K562 (cell line): ENCODE measurements at regions not wholly inside any gene's neighbourhood (a gene's known extent, or its start where the extent isn't known, plus 50 kb on each side); places are given as distances from the start of the nearest gene placed in this dataset.

Source experiments
- ATF4 ChIP-seq: fragments of 450-650 bp; formaldehyde crosslinking; IDR thresholded peaks from 2 replicates; pipeline ENCODE4 v1.4.0; 2022; ENCODE audit warnings: mild to moderate bottlenecking, moderate library complexity
- CC2D1A ChIP-seq: fragments of 450-650 bp; IDR thresholded peaks from 2 replicates; pipeline ENCODE4 v1.6.1; 2017; ENCODE audit warnings: mild to moderate bottlenecking
- CHAMP1 ChIP-seq: fragments of 450-650 bp; IDR thresholded peaks from 2 replicates; pipeline ENCODE4 v1.6.1; 2016; ENCODE audit warnings: mild to moderate bottlenecking
- CREB3L1 ChIP-seq: fragments of 450-650 bp; IDR thresholded peaks from 2 replicates; pipeline ENCODE4 v1.6.1; 2014; ENCODE audit warnings: low read depth, mild to moderate bottlenecking, moderate library complexity, borderline replicate concordance
- CREB5 ChIP-seq: fragments of 250-450 bp; sonication (Bioruptor Pico); IDR thresholded peaks from 2 replicates; pipeline ENCODE4 v1.5.0; 2020; ENCODE audit warnings: mild to moderate bottlenecking
- E2F4 ChIP-seq: sonication (generic); formaldehyde crosslinking; IDR thresholded peaks from 2 replicates; pipeline ENCODE4 v1.8.0; 2022; ENCODE audit warnings: mild to moderate bottlenecking, low read depth, missing genetic modification reagents
- GTF2E2 ChIP-seq: fragments of 200-800 bp; sonication (Bioruptor generic); IDR thresholded peaks from 2 replicates; pipeline ENCODE4 v1.6.1; 2016; ENCODE audit warnings: missing genetic modification characterization, missing compliant biosample characterization
- HNRNPL ChIP-seq: fragments of 200-400 bp; formaldehyde crosslinking; IDR thresholded peaks from 2 replicates; pipeline ENCODE4 v1.6.1; 2017; ENCODE audit warnings: low read depth, mild to moderate bottlenecking, low read length
- KDM1A ChIP-seq, 2 experiments: fragments of 450-650 bp; IDR thresholded peaks; 2 replicates each; pipeline ENCODE4 v1.6.1; 2016; ENCODE audit warnings: mild to moderate bottlenecking in 2 of 2
- PHF8 ChIP-seq: fragments of 200-600 bp; sonication (generic); IDR thresholded peaks from 2 replicates; pipeline ENCODE4 v1.6.1; 2012; ENCODE audit warnings: mixed run types, mild to moderate bottlenecking, inconsistent platforms, low read length, moderate library complexity, borderline replicate concordance
- TGIF2 ChIP-seq: sonication (generic); formaldehyde crosslinking; IDR thresholded peaks from 2 replicates; pipeline ENCODE4 v1.8.1; 2022; ENCODE audit warnings: mild to moderate bottlenecking, missing genetic modification reagents, moderate library complexity
- ZNF609 ChIP-seq: sonication (generic); formaldehyde crosslinking; IDR thresholded peaks from 2 replicates; pipeline ENCODE4 v1.8.1; 2023; ENCODE audit warnings: missing genetic modification reagents, mild to moderate bottlenecking, borderline replicate concordance
- ZNF644 ChIP-seq: fragments of 200-800 bp; sonication (Bioruptor generic); IDR thresholded peaks from 2 replicates; pipeline ENCODE4 v1.6.1; 2016; ENCODE audit warnings: low read depth, missing genetic modification characterization, missing compliant biosample characterization

- TF ChIP-seq ZNF609 (CRISPR knock-in tag) (no peak), ZNF644 (tag) (no peak), GTF2E2 (tag) (no peak), E2F4 (CRISPR knock-in tag) (no peak), CHAMP1 (no peak), CREB3L1 (no peak), KDM1A (IDR thresholded peaks at IDR 0.05) (0 out of 4 replicates have a peak, but pooled peaks of 1 of the 2 experiments have one; percentile 8), CC2D1A (no peak), HNRNPL (no peak), CREB5 (CRISPR knock-in tag) (no peak), PHF8 (no peak), ATF4 (CRISPR knock-in tag) (no peak), TGIF2 (no peak)
Observed at GRCh38 chr5:99019812-99020697, 91.2 kb upstream of the CHD1 start (continued).
